Suprapubic skin (tissue), 3 donors: ENCODE measurements at regions not wholly inside any gene's neighbourhood (a gene's known extent, or its start where the extent isn't known, plus 50 kb on each side); places are given as distances from the start of the nearest gene placed in this dataset.

Experiments used
- CTCF ChIP-seq, 2 donors: fragments of 200-600 bp in 1 of 2; fragments of 450-650 bp in 1 of 2; sonication (generic) in 1 of 2; IDR thresholded peaks; one replicate each; pipeline ENCODE4 v1.5.1; 2016 to 2019; ENCODE audit warnings: antibody characterized with exemption in 2 of 2, mild to moderate bottlenecking in 1 of 2, moderate library complexity in 1 of 2
- EP300 ChIP-seq: sonication (generic); formaldehyde crosslinking; IDR thresholded peaks from one replicate; pipeline ENCODE4 v1.6.1; 2017; ENCODE audit warnings: antibody characterized with exemption
- POLR2A ChIP-seq, 2 donors: fragments of 450-650 bp; IDR thresholded peaks; one replicate each; pipeline ENCODE4 v1.6.1; 2017; ENCODE audit warnings: antibody characterized with exemption in 2 of 2, mild to moderate bottlenecking in 2 of 2, moderate library complexity in 2 of 2

DNA sequence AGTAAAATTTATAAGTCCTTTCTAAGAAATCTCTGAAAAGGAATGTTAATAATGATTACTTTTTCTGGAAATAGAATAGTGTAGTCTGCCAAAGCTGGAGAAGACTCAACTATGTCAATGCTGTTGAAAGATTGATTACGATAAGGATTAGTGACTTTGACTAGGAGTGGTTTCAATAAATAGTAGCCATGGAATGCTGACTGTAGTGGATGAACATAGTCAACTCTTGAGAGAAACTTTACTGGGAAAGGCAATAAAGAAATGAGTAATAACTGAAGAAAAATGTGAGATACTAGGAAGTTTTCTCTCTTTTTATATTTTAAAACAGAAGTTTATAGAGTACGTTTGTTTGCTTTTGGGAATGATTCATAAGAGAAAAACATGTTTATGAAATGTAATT, 105.0 kb upstream of the CDK13 start:
- TF ChIP-seq POLR2A (IDR thresholded peaks at IDR 0.05) (no peak), CTCF (IDR thresholded peaks at IDR 0.05) (no peak), EP300 (no peak)
